ENCODE measurements at regions not wholly inside any gene's neighbourhood (a gene's known extent, or its start where the extent isn't known, plus 50 kb on each side); places are given as distances from the start of the nearest gene placed in this dataset.

GRCh38 chr16:26877421-26877820, 189.3 kb upstream of the C16orf82 start:
- DNase-seq (ENCODE audit: low read depth) = no peak
- TF ChIP-seq, protein P1, sequence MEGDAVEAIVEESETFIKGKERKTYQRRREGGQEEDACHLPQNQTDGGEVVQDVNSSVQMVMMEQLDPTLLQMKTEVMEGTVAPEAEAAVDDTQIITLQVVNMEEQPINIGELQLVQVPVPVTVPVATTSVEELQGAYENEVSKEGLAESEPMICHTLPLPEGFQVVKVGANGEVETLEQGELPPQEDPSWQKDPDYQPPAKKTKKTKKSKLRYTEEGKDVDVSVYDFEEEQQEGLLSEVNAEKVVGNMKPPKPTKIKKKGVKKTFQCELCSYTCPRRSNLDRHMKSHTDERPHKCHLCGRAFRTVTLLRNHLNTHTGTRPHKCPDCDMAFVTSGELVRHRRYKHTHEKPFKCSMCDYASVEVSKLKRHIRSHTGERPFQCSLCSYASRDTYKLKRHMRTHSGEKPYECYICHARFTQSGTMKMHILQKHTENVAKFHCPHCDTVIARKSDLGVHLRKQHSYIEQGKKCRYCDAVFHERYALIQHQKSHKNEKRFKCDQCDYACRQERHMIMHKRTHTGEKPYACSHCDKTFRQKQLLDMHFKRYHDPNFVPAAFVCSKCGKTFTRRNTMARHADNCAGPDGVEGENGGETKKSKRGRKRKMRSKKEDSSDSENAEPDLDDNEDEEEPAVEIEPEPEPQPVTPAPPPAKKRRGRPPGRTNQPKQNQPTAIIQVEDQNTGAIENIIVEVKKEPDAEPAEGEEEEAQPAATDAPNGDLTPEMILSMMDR (IDR thresholded peaks at IDR 0.05; ENCODE audit: control insufficient read depth, insufficient read depth, low read depth, low read length, missing control alignments) = no peak
- no peak overlapping the region for H3K4me3 ChIP-seq (ENCODE audit: control insufficient read depth, low read depth, low read length)

GRCh38 chr16:26885674-26886073, 181.1 kb upstream of the C16orf82 start:
- TF ChIP-seq, protein P1 (IDR thresholded peaks at IDR 0.05; ENCODE audit: control insufficient read depth, insufficient read depth, low read depth, low read length, missing control alignments) = no peak
- no peak for DNase-seq (ENCODE audit: low read depth)
- no peak overlapping the region for H3K4me3 ChIP-seq (ENCODE audit: control insufficient read depth, low read depth, low read length)

- no peak overlapping the region for H3K4me3 ChIP-seq (ENCODE audit: control insufficient read depth, low read depth, low read length)
- TF ChIP-seq, protein P1 (IDR thresholded peaks at IDR 0.05; ENCODE audit: control insufficient read depth, insufficient read depth, low read depth, low read length, missing control alignments) = no peak
- no peak for DNase-seq (ENCODE audit: low read depth)
Measured at GRCh38 chr16:26889740-26890139, 177.0 kb upstream of the C16orf82 start.

- no peak overlapping the region for H3K4me3 ChIP-seq (ENCODE audit: control insufficient read depth, low read depth, low read length)
- DNase-seq (ENCODE audit: low read depth) = no peak
- TF ChIP-seq, protein P1 (IDR thresholded peaks at IDR 0.05; ENCODE audit: control insufficient read depth, insufficient read depth, low read depth, low read length, missing control alignments) = no peak
Measured at GRCh38 chr16:26898200-26898599, 168.5 kb upstream of the C16orf82 start.

DNA sequence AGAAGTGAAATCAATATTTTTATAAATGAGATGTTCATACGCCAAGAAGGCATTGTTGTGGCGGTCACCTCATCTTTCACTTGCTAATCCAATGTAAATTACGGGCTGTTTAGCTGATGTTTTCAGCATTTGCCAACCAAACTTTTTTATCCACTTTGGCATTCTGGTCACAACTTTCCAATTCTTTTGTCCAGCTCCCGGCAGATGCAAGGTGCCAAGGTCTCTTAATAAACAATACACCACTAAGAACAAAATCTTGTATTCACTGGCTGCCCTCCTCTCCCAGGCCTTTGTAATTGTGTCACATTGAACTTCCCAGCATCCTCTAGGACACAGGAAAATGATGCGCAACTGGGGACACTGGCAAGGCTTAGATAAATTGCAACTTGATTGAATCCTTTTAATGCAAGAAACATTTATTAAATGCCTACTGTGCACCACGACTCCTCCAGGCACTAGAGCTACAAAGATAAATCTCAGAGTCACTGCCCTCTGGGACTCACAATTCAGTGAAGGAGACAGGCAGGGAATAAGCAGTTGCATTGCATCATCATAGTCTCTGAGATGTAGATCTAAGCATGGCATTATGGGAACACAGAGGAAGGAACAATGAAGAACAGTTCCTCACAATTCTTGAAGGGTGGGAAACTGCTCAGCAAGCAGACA, 165.4 kb upstream of the C16orf82 start:
- no peak for DNase-seq (ENCODE audit: low read depth)
- TF ChIP-seq, protein P1 (IDR thresholded peaks at IDR 0.05; ENCODE audit: control insufficient read depth, insufficient read depth, low read depth, low read length, missing control alignments) = no peak
- H3K4me3 ChIP-seq (ENCODE audit: control insufficient read depth, low read depth, low read length) = no peak overlapping the region

- no peak for DNase-seq (ENCODE audit: low read depth)
- TF ChIP-seq, protein P1 (IDR thresholded peaks at IDR 0.05; ENCODE audit: control insufficient read depth, insufficient read depth, low read depth, low read length, missing control alignments) = no peak
- no peak overlapping the region for H3K4me3 ChIP-seq (ENCODE audit: control insufficient read depth, low read depth, low read length)
Measured at GRCh38 chr16:26901983-26902382, 164.7 kb upstream of the C16orf82 start.

Measured in AG09309 (cell line).